ENCODE measurements at regions not wholly inside any gene's neighbourhood (a gene's known extent, or its start where the extent isn't known, plus 50 kb on each side); places are given as distances from the start of the nearest gene placed in this dataset.

DNA sequence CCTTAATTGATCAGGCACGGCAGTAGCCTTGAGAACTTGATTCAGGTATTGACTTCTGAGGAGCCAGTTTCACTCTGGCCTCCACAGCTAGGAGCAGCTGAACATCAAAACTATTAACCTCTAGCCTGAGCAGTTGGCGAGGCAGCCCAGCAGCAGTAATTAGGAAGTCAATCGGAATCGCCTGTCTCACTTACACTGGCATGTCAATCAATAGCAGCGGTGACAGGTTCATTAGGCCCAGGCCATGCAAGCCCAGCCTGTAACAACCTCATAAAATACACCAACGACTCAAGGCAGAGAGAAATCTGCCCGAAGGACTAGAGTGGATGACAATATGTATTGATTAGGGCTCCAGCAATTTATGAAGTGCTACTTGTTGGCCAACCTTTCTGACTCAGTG lies 255.4 kb upstream of the SKOR2 start:
- TF ChIP-seq, protein P1, sequence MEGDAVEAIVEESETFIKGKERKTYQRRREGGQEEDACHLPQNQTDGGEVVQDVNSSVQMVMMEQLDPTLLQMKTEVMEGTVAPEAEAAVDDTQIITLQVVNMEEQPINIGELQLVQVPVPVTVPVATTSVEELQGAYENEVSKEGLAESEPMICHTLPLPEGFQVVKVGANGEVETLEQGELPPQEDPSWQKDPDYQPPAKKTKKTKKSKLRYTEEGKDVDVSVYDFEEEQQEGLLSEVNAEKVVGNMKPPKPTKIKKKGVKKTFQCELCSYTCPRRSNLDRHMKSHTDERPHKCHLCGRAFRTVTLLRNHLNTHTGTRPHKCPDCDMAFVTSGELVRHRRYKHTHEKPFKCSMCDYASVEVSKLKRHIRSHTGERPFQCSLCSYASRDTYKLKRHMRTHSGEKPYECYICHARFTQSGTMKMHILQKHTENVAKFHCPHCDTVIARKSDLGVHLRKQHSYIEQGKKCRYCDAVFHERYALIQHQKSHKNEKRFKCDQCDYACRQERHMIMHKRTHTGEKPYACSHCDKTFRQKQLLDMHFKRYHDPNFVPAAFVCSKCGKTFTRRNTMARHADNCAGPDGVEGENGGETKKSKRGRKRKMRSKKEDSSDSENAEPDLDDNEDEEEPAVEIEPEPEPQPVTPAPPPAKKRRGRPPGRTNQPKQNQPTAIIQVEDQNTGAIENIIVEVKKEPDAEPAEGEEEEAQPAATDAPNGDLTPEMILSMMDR (IDR thresholded peaks at IDR 0.05; ENCODE audit: low read length, missing control alignments): no peak
- no peak overlapping the region for H3K4me3 ChIP-seq (replicated peaks; ENCODE audit: low read depth, low read length)
- no peak for DNase-seq (ENCODE audit: low read depth)

DNA sequence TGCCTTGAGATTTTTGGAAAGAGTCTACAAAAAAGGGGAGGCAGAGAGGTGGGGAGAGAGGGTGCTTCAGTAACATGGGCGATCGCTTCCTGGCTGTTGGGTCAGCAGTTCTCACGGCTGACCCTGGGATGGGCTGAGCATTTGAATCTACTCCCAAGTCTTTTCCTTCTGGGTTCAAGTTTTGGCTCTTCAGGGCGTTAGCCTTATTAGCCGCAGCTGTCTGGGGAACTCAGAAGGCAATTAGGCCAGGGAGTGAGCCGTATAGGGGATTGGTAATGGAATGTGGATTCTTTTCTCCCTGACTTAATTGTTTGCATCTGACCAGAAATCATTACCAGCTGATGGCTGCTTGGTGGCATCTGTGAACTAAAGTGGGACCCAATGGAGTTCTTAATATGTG lies 250.5 kb upstream of the SKOR2 start:
- H3K4me3 ChIP-seq (replicated peaks; ENCODE audit: low read depth, low read length): no peak overlapping the region
- DNase-seq (ENCODE audit: low read depth): no peak
- TF ChIP-seq, protein P1 (IDR thresholded peaks at IDR 0.05; ENCODE audit: low read length, missing control alignments): no peak

DNA sequence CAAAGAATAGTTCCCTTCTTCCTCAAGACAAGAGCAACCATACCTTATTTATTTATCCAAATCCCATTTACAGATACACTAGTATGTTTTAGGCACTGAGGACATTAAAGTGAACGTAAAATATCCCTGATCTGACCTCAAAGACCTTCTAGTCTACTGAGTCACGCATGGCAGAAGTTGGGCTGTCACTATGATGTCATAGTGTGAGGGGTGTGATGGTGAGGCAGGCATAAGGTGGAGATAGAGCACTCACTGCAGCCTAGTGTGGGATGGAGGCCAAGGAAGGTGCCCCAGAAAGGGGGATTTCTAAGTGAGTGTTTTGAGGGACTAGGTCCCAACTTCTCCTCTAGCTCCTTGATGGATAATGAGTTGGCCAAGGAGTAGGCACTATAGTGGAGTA lies 249.5 kb upstream of the SKOR2 start:
- no peak for DNase-seq (ENCODE audit: low read depth)
- H3K4me3 ChIP-seq (replicated peaks; ENCODE audit: low read depth, low read length): no peak overlapping the region
- TF ChIP-seq, protein P1 (IDR thresholded peaks at IDR 0.05; ENCODE audit: low read length, missing control alignments): no peak

DNA sequence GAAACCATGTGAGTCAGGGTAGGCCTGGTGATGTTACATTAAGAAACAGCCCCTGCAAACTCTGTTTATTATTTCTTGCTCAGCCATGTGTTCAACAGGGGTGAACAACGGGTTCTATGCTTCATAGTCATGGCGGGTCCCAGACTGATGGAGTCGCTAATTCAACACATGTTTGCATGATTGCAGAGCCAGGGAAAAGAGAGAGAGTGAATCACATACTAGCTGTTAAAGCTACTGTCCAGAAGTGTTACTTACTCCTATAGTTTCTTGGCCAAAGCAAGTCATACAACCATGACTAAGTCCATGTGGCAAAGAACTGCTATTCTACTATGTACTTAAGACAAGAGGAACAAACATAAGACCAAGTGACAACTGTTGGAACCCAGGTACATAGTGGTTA lies 241.2 kb upstream of the SKOR2 start:
- TF ChIP-seq, protein P1 (IDR thresholded peaks at IDR 0.05; ENCODE audit: low read length, missing control alignments): no peak
- no peak for DNase-seq (ENCODE audit: low read depth)
- H3K4me3 ChIP-seq (replicated peaks; ENCODE audit: low read depth, low read length): no peak overlapping the region

DNA sequence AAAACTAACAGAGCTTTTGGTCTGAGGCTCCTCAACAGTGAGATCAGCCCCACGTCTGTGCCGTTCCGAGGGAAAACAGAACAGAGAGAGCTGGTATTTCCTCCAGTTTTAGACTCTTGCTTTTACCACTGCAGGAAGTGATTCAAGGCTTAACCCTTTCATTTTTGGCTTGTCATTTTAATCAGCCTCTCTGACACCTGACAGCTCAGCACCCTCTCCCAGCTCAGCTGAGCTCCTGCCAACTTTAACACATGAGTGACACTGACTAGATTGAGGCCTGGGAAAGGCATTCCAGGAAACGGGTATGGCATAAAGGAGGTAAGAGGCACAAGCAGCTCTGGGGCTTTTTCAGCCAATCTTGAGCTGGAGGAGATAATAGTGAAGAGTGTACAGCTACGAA lies 239.4 kb upstream of the SKOR2 start:
- H3K4me3 ChIP-seq (replicated peaks; ENCODE audit: low read depth, low read length): no peak overlapping the region
- TF ChIP-seq, protein P1 (IDR thresholded peaks at IDR 0.05; ENCODE audit: low read length, missing control alignments): no peak
- no peak for DNase-seq (ENCODE audit: low read depth)

DNA sequence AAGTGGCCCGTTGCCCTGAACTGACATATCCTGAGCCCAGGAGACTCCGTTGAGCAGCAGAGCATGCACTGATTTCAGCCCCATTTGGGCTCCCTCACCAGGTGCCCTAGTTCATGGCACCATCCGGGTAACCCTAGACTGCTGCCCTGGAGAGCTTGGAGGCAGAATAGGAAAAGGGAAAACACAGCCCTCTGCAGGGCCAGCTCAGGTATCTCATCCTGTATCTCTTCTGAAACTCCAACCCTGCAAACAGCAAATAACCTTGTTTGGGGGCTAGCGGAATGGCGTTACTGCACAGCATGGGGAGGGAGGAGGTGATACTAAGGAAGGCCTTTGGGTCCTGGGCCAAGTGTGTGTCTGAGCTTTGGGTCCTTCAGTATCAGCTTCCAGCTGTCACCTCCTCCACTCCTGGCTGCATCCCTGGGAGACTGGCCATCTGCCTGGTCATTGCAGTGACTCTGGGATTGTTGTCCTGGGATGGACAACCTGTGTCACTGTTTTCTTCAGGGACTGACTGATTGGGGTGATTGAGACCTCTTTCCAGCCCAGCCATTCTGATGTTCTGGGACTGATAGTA lies 233.8 kb upstream of the SKOR2 start:
- TF ChIP-seq, protein P1 (IDR thresholded peaks at IDR 0.05; ENCODE audit: low read length, missing control alignments): no peak
- no peak for DNase-seq (ENCODE audit: low read depth)

DNA sequence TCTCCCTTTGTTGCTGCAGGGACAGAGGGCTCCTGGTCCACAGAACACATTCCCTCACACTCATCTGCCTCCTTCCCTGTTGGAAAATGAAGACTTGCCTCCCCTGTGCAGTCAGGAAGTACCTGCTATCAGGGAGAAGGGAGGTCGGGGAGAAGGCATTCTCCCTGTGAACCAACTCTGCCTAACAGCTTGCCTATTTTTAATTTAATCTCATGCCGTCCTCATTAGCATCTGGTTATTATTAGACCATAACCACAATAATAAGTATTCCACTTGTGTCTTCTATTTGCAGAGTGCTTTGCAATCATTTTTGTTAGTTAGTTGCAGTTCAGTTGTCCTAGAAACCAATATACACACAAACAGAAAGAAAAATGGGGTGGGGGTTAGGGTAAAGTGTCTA lies 232.6 kb upstream of the SKOR2 start:
- no peak for DNase-seq (ENCODE audit: low read depth)
- H3K4me3 ChIP-seq (replicated peaks; ENCODE audit: low read depth, low read length): no peak overlapping the region
- TF ChIP-seq, protein P1 (IDR thresholded peaks at IDR 0.05; ENCODE audit: low read length, missing control alignments): no peak

More for the DNA sequence above, 233.8 kb upstream of the SKOR2 start:
- no peak overlapping the region for H3K4me3 ChIP-seq (replicated peaks; ENCODE audit: low read depth, low read length)
